GM19452 (cell line): ENCODE measurements at regions not wholly inside any gene's neighbourhood (a gene's known extent, or its start where the extent isn't known, plus 50 kb on each side); places are given as distances from the start of the nearest gene placed in this dataset.

ENCODE experiments used
- ATAC-seq: cut with Tn5 transposase; IDR thresholded peaks from one replicate; pipeline ENCODE4 v1.9.1; 2021; ENCODE audit not compliant: unreplicated experiment

DNA sequence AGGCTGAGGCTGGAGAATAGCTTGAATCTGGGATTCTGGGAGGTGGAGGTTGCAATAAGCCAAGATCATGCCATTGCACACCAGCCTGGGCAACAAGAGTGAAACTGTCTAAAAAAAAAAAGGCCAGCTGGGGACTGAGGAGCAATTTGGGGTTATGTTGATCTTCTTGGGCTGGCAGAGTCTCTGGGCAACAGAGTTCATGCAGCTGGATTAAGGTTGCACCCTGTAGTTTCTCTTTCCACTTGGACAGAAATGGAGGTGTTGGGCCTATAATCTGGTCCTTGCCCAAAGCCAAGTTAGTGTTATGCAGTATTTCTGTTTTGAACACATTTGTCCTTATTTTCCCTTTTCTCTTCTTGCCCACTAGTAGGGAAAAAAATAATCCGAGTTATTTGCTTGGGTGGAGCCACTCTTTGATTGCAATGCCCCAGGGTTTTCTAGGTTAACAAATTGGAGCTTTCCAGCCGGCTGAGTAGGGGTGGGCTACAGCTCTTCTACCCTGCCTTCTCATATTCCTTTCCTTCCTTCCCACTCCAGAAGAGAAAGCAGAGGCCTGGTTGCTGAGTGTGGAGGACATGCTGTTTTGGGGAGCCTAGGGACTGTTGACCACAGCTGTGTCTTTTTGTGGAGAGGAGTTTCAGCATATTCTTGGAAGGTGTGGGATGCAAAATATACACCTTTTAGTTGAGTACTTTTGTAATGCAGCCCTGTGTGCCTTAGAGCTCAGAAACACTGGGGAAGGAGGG lies 213.9 kb downstream of the SOX4 start:
- ATAC-seq = no peak

DNA sequence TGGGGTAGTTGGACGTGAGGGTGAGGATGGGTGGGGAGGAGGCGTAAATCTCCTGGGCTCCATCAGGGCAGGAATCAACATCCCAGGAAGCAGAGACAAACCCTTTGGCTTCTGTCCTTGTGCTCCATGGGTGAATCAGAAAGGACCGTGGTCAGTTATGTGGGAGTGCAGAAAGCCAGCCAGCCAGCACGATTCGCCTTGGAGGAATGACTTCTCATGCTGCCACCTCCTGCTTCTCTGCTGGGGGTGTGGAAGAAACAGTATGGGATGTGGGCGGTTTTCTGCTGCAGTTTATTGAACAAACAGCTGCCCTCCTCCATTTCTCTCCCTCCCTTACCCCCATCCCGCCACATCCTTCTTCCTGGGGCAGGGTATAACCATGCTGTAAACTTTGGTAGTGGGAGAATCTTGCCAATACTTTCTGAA lies 214.5 kb downstream of the SOX4 start:
- ATAC-seq = no peak

DNA sequence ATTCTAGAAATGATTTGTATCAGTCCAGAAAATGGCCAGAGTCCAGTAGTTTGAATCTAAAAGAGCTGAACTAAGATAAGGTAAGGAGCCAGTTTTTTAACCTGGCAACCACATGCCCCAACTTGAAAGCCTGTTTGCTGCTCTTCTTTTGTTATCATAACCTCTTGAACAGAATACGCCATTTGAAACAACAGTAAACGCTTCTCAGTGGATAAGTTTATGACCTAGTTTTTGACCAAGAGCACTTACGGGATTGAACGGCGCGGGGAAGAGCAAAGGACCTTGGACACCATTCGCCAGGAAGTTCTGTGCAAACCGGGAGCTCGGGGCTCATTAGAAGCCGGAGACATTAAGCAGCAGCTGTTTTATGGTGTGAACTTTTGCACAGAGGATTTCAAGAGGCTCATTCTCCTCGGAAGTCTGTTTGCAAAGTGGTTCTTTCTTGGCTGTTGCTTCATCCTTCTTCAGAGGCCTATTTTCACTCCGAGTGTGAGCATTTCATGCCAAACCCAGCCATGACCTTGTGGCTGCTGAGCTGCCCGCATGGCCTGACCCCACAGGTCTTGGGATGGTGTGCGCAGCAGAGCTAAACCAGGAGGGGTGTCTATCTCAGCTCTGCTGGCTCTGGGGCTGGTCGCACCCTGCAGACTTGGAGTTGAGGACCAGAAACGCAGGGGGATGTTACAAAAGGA lies 215.1 kb downstream of the SOX4 start:
- ATAC-seq = no peak

DNA sequence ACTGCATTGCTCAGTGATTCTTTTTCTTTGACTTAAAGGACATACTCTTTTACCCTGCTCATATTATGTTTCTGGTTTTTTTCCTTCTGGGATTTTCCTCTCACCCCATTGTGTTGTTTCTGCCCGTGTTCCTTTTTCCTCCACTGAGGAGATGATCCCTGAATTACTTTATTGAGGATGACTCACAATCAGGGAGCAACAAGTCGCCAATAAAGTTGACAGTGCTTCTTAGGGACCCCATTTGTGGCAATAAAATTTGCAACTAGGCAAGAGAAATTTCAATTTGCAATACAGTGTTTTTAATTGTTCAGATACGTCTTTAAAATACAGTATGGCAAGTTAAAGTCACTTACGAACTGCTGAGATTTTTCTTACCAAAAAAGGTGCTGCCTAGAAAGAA lies 217.9 kb downstream of the SOX4 start:
- ATAC-seq = no peak

DNA sequence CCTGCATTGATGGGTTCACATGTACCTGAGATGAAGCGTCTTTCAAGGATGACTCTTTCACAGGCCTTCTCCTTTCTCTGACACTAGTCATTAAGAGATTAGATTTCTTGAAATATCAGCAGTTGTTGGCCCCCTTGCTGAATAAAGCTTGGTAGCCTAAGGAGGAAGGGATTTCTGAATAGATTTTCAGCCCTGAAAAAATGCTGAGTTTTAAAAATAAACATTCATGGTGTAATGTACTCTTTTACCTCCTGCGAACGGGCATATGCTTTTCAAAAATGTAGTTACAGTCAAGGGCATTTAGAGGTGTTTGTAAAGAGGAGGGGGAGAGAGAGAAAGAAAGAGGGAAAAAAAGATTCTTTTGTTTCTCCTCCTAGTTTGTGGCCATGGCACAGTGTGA lies 222.7 kb downstream of the SOX4 start:
- ATAC-seq = no peak

DNA sequence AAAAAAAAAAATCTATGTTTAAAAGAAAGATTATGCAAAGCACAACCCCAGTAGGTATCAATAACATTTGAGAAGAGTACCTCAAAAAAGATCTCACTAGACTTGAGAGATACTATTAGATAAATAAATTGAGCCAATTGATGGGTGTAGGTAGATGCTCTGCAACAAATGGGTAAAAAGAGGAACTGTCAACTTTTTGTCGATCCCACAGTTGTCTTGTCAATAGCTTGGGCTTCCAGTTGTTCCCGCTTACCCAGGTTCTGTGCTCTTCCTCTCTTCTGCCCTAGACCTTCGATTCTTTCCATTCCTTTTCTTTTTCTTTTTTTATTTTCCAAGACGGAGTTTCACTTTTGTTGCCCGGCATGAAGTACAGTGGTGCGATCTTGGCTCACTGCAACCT lies 226.9 kb downstream of the SOX4 start:
- no peak for ATAC-seq

DNA sequence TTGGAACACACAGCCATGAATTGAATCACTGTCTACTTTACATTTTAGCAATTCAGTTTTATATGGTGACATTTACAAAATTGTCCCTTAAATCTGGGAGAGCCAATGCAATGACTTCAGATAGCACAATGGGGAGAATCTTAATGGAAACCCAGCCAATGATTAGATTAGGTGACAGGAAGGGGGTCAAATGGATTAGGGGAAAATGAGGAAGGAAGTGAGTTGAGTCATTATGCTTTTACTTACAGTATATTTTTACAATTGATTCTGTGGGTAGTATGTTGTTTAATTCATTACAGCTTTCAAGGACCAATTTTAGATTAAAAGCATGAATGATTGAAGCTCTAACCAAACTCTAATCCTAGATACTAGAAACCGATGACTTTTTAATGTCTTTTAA lies 229.8 kb downstream of the SOX4 start:
- no peak for ATAC-seq

DNA sequence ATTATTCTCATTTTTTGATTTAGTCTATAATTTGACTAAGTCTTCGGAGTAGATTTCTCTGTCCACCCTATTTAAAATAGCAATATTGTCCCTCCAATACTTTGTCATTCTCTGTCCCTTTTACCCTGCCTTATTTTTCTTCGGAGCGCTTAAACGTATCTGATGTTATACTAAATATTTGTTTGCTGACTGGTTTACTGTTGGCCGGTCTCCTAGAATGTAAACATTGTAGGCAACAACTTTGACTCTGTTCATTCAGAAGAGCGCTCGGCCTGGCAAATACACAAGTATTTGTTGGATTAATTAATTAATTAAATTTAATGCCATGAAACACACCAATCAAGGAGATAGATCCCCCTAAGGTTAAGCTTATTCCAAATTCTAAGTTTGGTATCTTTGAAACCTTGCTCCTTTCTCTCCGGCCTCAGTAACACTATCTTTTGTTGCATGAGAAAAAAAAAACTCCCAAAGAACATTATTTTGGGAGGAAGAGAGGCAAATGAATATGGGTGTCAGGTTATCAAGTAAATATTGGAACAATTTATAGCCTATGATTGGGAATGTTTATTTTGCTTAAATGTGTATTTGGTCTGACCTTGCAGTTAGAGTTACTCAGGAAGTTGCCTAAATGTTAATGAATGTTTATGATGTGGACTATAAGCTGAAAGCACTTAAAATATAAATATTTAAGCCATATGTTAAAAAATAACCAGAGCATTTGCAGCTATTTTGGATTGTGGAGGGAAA lies 231.1 kb downstream of the SOX4 start:
- ATAC-seq = no peak

DNA sequence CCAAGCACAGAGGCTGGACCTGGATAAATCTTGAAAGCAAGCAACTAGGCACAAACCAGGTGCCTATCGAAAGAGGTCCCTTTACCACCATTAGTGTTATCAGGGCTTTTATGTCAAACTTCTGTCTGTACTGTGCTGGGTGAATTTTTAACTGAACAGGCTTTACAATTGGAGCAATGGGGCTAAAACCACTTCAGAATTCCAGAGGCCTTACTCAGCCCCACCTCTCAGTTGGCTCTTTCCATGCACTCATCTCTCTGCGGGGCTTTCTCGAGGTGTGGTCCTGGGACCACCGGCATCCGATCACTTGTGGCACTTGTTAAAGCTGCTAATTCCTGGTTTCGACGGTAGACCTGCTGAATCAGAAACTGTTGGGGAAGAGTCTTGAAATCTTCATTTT lies 232.5 kb downstream of the SOX4 start:
- no peak for ATAC-seq

DNA sequence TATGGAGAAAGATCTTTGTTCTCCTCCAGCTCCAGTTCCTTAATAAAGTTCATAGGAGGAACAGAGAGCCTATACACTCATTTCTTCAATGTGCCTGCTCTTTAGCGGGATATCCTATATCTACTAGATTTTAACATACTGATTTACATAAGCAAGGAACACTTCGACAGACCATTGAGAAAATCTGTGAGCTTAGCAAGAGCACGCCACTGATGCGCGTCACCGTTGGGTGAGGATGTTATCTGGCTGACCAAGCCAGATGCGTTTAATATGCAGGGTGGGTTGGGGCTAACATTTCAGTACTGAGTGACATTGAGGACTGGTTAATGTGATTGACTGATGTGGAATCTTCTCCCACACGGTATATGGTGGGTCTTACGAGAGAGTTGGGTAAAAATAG lies 233.4 kb downstream of the SOX4 start:
- ATAC-seq = no peak

- no peak for ATAC-seq
These were observed 234.1 kb downstream of the SOX4 start for GRCh38 chr6:21827425-21828202.

DNA sequence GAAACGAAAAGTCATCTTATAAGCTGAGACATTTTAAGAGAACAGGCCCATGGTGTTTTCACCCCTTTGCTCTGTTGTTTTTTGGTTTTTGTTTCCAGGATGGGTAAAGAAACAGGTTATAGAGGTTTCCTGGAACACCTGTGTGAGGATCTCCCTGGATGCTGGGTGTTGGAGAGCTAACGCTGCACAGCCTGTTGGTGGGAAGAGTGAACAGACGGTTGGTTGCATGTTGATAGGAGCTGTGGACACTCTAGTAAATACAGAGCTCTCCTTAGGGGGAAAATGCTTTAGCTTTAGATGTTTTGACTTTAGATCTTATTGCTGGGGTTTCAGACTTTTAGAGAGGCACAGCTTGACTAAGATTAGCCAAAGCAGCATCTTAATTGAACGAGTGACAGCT lies 235.2 kb downstream of the SOX4 start:
- no peak for ATAC-seq

DNA sequence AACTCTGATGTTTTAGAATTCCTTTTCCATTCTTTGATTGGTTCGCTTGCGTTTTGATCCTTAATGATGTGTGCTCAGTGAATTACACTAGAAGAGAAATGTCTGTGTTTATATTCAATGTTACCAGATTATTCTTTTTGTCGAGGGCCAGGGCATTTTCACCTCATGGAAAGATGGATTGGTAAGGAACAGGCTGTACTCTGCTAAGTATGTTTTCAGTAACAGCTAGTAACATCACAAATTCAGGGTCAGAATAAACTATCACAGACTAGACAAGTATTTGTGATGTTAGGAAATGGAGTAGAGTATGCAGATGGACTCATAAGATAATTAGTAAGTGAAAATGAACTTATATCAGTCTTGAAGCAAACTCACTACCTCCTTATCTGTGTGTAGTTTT lies 235.6 kb downstream of the SOX4 start:
- no peak for ATAC-seq

DNA sequence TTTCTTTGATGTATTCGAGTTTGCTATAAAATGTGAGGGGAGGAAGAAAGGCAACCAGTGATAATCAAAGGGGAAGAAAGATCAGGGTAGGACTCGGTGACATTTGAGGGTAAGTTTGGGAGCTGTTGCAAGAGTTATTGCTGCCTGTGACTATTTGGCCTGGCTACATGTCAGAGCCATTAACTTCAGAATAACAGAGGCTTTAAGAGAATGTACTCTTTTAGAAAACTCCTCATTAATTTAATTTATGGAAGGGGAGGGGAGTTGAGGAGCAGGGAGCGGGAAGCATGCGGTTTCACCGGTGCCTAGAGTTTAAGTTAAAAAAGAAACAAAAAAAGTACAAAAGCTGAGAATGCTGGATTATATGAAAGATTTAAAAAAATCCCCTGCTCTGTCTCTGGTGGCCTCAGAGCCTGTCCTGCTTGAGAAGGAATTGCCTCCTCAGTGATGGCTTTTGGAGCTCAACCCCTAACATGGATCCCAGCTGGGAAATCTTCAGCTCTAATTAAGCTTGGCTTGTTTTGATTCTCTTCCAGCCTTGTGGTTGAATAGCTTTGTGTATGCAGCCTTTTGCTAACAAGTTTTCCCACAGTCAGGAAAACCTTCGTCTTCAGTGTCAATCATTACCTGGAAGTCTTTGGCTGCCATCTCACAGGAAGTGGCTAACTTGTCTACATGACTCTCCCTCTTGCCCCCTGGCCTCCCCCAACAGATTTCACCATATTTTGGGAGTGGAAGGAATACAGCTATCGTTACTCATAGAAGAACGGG lies 238.2 kb downstream of the SOX4 start:
- ATAC-seq = no peak

DNA sequence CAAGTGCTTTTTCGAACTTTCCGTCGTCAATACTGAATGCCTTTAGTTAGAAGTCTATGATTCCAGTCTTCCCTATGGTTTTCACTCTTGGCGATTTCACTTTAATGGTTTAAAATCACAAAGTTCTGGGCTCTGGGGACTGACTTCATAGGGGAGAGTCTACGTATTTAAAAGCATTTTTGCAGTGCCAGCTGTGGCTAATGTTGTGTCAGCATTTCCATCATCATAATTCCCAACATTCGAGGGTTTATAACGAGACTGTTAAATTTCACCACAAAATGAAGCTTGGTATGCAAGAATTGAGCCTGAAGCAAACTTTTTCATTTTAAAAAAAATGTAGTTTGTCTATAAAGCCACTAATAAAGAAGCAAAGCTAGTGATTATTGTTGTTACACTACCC lies 242.7 kb downstream of the SOX4 start:
- ATAC-seq = no peak

DNA sequence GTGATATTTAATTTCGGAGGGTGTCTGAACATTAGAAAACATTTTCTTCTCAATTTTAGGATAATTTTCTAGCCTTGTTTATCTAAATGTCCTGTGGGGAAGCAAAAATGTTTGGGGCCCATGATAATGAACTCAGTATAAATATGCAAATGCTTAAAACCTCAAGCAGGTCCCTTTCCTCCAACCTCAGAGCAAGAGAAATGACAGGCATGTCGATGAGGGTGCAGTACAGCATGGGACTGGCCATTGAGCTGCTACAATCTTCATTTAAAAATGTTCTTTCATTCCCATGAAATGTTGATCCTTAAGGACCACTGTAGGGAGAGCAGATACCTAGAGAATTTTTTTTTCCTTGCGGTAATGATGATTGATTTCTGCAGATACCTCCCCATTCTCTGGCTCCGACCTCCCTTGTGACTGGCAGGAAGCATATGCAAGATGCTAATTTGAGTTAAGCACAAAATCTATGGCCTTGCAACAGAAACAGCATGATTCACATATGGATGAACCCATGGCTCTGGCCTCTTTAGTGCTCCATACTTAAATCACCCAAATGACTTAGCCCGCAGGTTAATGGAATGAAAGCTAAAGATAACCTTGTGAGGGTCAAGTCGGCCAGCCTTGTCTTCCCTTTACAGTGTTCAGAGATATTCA lies 243.3 kb downstream of the SOX4 start:
- no peak for ATAC-seq

- ATAC-seq = no peak
These were observed 246.9 kb downstream of the SOX4 start for GRCh38 chr6:21840428-21840827.

- no peak for ATAC-seq
These were observed 249.5 kb downstream of the SOX4 start for GRCh38 chr6:21842875-21843645.
